Motor neuron (in vitro differentiated cells): ENCODE measurements at regions not wholly inside any gene's neighbourhood (a gene's known extent, or its start where the extent isn't known, plus 50 kb on each side); places are given as distances from the start of the nearest gene placed in this dataset.
A peak's percentile ranks its signal among the peaks of the same experiment; 100 is the strongest.

ENCODE experiments used
- ATAC-seq, 8 experiments: fragments of 200-7000 bp; cut with Tn5 transposase; replicated peaks in 6 of 8; 2 replicates each; pipeline ENCODE4 v1.8.0; 2021; ENCODE audit warnings: mild to moderate bottlenecking in 8 of 8, moderate library complexity in 8 of 8
- H3K27ac ChIP-seq, 2 donors: fragments of 250-450 bp; sonication (Bioruptor Pico); 2 replicates each; pipeline ENCODE4 v1.9.0; 2021; ENCODE audit warnings: antibody characterized with exemption in 2 of 2, mild to moderate bottlenecking in 2 of 2, moderate library complexity in 1 of 2
- H3K4me1 ChIP-seq, 2 donors: fragments of 250-450 bp; sonication (Bioruptor Pico); replicated peaks in 1 of 2; 2 replicates each; pipeline ENCODE4 v1.6.1; 2021; ENCODE audit warnings: antibody characterized with exemption in 2 of 2, mild to moderate bottlenecking in 2 of 2, moderate library complexity in 1 of 2
- H3K4me3 ChIP-seq, 5 donors: fragments of 250-450 bp; sonication (Bioruptor Pico); 2 replicates each; pipeline ENCODE4 v1.9.0; 2021; ENCODE audit warnings: antibody characterized with exemption in 5 of 5, mild to moderate bottlenecking in 5 of 5, moderate library complexity in 4 of 5
- WGBS, 10 experiments: fragments of 450-650 bp; shearing (Covaris generic); methylation state at CpG; one replicate each; pipeline ENCODE4 v1.0.0; 2022; 5-methylcytosine and 5-hydroxymethylcytosine counted together
- in situ Hi-C, 9 experiments: fragments of 400-800 bp; cut with MboI; loops; one replicate each; pipeline ENCODE4 v1.15.0; 2021; ENCODE audit warnings: low sequenced_read_pairs in 9 of 9, low pct_unique_long_range_greater_than_20kb in 2 of 9; ENCODE audit not compliant: unreplicated experiment in 9 of 9

DNA sequence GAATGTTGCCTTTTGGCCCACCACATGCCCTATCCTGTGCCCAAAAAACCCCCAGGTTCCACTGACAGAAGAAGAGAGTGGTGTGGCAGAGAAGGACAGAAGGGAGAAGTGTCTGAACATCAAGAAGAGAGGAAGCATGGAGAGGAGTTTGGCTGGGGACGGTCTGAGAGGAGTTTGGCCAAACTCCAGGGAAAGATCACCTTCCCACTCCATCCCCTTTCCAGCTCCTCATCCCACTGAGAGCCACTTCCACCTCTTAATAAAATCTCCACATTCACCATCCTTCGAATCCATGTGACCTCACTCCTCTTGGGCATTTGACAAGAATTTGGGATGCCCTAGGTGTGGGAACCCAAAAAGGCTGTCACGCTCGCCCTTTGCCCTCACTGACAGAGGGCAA lies 311.6 kb upstream of the GRM7 start:
- WGBS, 10 experiments, result 0 to 100% (median 66%) methylated on average over 1 to 3 of the region's 4 CpGs; no CpG with 5 or more reads in 4 of the 10 experiments
- Histone ChIP-seq H3K4me3 (no peak overlapping the region), H3K4me1 (no peaks in the 10 kb centered on the region), H3K27ac (no peak overlapping the region)
- in situ Hi-C loops, result no loop called here
- no peak for ATAC-seq

DNA sequence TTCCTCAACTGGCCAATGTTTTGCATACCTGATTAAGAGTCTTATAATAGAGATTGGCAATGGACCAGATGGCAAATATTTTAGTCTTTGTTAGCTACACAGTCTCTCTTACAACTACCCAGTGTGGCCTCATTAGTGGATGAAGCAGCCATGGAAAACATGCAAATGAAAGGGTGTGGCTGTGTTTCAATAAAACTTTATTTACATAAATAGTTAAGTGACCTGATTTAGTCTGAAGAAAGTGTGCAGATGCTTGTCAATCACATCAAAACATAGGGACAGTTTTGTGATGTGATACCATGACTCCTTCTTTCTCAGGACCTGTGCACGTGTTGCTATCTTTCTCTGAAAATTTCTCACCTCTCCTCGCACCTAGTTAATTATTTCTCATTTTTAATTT lies 309.8 kb upstream of the GRM7 start:
- H3K4me3 ChIP-seq, result no peak overlapping the region
- no peak for ATAC-seq
- H3K4me1 ChIP-seq, result no peaks in the 10 kb centered on the region
- no peak overlapping the region for H3K27ac ChIP-seq
- in situ Hi-C loops, result no loop called here
- WGBS, 10 experiments, result 0 to 100% (median 33%) methylated on average over 1 to 2 of the region's 2 CpGs; no CpG with 5 or more reads in 3 of the 10 experiments

DNA sequence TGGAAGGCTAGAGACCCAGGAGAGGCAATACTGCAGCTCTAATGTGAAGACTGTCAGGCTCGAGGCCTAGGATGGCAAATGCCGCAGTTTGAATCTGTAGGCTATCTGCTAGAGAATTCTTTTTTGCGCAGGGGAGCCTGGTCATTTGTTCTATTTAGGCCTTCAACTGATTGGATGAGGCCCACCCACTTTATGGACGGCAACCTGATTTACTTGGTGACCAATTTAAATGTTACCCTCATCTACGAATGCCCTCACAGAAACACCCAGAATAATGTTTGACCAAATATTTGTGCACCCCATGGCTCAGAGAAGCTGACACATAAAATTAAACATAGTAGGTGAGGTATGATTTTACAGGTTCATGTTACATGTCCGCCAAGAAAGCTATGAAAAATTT lies 300.7 kb upstream of the GRM7 start:
- Histone ChIP-seq H3K4me1 (no peaks in the 10 kb centered on the region), H3K4me3 (no peak overlapping the region), H3K27ac (no peak overlapping the region)
- in situ Hi-C loops, result no loop called here
- no peak for ATAC-seq
- 13 to 100% (median 50%) methylated on average over 1 to 6 of the region's 6 CpGs; no CpG with 5 or more reads in 1 of the 10 experiments for WGBS, 10 experiments

DNA sequence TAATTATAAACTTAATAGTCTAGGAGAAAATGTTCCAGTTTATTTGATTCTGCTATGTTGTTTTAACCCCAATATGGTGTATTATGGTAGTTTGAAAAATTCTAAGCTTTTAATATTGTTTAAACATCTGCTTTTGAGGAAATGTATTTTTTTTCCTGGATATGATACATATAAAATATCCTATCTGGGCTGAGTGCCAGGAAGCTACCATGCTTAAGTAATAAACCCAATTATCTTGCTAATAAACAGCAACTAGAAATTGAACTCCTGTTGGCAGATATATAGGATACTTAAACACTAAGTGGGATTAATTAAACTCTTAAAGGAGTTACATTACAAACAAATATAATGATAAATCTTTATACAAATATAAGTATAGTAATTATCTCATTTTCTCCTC lies 293.7 kb upstream of the GRM7 start:
- Histone ChIP-seq H3K4me1 (no peaks in the 10 kb centered on the region), H3K4me3 (no peak overlapping the region), H3K27ac (no peak overlapping the region)
- in situ Hi-C loops, result no loop called here
- no peak for ATAC-seq

DNA sequence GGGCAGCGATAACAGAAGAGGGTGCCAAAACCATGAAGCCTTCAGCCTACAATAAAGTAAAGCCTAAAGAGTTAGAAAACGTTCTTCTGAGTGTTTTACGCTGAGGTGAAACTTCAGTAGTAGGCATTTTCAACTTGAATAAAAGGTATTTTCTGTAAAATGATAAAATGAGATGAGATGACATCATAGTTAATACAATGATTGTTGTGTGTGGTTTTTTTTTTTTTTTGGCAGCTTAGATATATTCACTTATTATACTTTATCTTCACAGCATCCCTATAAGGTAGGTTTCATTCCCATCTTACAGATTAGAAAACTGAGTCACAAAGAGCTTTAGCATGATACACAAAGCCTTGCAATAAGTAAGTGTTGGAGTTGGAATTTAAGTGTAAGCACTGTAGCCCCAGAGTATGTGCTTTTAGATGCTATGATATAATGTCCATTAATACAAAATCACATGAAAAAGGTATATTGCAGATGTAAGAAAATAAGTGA lies 291.9 kb upstream of the GRM7 start:
- ATAC-seq, result no peak
- H3K4me1 ChIP-seq, result no peaks in the 10 kb centered on the region
- no peak overlapping the region for H3K4me3 ChIP-seq
- 13 to 100% (median 51%) methylated on average over 1 to 3 of the region's 3 CpGs for WGBS, 10 experiments
- in situ Hi-C loops, result no loop called here
- no peak overlapping the region for H3K27ac ChIP-seq

- ATAC-seq, result no peak
- WGBS, 10 experiments, result 0 to 100% (median 66%) methylated on average over 1 to 3 of the region's 3 CpGs
- H3K4me3 ChIP-seq, result no peak overlapping the region
- H3K4me1 ChIP-seq, result no peaks in the 10 kb centered on the region
- in situ Hi-C loops, result no loop called here
- H3K27ac ChIP-seq, result no peak overlapping the region
Measured at GRCh38 chr3:6571448-6571847, 289.5 kb upstream of the GRM7 start.

- ATAC-seq, result no peak
- in situ Hi-C loops, result no loop called here
- H3K4me1 ChIP-seq, result no peaks in the 10 kb centered on the region
Measured at GRCh38 chr3:6577584-6577983, 283.3 kb upstream of the GRM7 start.

GRCh38 chr3:6578526-6578925 lies 282.4 kb upstream of the GRM7 start:
- in situ Hi-C loops, result no loop called here
- ATAC-seq, result no peak
- 0 to 92% (median 53%) methylated on average over 1 of the region's 1 CpG; no CpG with 5 or more reads in 2 of the 10 experiments for WGBS, 10 experiments
- Histone ChIP-seq H3K4me3 (no peak overlapping the region), H3K27ac (no peak overlapping the region), H3K4me1 (no peaks in the 10 kb centered on the region)

More at GRCh38 chr3:6577584-6577983, 283.3 kb upstream of the GRM7 start:
- Histone ChIP-seq H3K4me3 (no peak overlapping the region), H3K27ac (no peak overlapping the region)

DNA sequence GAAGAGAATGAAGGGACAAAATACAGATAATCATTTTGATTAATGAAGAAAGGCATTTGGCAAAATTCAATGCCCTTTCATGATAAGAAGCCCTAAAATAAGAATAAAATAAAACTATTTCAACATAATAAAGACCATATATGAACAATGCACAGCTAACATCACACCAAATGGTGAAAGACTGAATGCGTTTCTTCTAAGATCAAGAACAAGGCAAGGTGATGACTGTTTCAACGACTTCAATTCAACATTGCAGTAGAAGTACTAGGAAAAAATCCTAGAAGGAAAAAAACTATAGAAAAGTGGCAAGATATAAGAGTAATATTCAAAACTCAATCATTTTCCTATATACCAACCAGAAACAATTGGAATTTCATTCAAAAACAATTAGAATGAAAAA lies 280.1 kb upstream of the GRM7 start:
- no peak for ATAC-seq
- in situ Hi-C loops, result no loop called here
- Histone ChIP-seq H3K4me3 (no peak overlapping the region), H3K4me1 (no peaks in the 10 kb centered on the region), H3K27ac (no peak overlapping the region)
- 0 to 86% (median 54%) methylated on average over 1 to 2 of the region's 2 CpGs for WGBS, 10 experiments

DNA sequence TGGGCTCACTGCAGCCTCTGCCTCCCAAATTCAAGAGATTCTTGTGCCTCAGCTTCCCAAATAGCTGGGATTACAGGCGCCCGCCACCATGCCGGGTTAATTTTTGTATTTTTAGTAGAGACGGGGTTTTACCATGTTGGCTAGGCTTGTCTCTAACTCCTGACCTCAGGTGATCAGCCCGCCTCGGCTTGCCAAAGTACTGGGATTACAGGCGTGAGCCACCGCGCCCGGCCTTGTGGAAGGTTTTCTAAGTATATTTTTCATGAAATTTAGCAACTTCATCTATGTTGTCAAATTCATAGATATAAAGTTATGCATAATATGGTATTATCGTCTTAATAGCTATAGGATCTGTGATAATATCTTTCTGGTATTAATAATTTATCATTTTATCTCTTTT lies 275.6 kb upstream of the GRM7 start:
- ATAC-seq, result no peak
- in situ Hi-C loops, result no loop called here
- Histone ChIP-seq H3K4me3 (no peak overlapping the region), H3K27ac (no peak overlapping the region), H3K4me1 (no peaks in the 10 kb centered on the region)
- 35 to 100% (median 80%) methylated on average over 1 to 11 of the region's 11 CpGs for WGBS, 10 experiments

GRCh38 chr3:6600237-6600636 lies 260.7 kb upstream of the GRM7 start:
- Histone ChIP-seq H3K27ac (no peak overlapping the region), H3K4me3 (no peak overlapping the region), H3K4me1 (peaks cover 0 to 4% of the 10 kb centered on the region in 2 donors)
- 0 to 100% (median 83%) methylated on average over 1 to 2 of the region's 2 CpGs for WGBS, 10 experiments
- no peak for ATAC-seq
- in situ Hi-C loops, result no loop called here

DNA sequence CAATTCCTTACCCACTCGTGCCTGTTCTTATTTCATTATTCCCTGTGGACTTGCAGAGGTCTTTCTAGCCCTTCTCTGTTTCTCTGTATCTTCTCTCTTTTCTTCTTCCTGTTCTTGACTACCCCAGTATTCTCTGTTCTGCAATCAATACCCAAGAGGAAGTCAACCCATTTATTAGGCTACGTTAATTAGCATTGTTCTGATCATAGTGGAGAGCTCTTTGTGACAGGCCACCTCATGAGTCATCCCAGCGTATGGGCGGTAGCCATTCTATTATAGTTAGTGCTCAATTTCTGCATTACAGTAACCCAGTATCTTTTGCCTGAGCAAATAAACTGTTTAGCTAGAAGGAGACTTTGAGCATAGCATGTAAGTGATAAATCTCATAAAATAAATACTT lies 259.5 kb upstream of the GRM7 start:
- no peak overlapping the region for H3K27ac ChIP-seq
- H3K4me3 ChIP-seq, result no peak overlapping the region
- 0 to 75% (median 49%) methylated on average over 2 to 4 of the region's 4 CpGs; no CpG with 5 or more reads in 2 of the 10 experiments for WGBS, 10 experiments
- in situ Hi-C loops, result no loop called here
- ATAC-seq, result peak in 4 of 8 experiments; percentile 40 to 77 (median 68)
- peaks cover 0 to 4% of the 10 kb centered on the region in 2 donors for H3K4me1 ChIP-seq

DNA sequence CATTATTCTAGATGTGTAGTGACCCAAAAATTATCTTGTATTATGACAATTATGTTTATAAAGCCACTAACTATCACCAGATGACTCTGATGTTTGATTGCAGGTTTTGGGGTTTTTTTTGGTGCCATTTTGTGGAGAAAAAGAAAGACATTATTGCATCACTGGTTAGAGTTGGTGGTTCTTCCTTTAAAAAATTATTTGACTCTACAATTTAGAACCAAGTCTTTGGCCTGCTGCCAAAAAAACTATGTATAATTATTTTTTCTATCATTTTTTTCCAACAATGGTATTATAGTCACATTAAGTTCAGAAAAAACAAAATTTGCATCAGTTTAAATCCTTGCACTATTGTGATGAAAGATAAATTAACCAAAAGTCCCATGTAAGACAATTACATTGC lies 258.6 kb upstream of the GRM7 start:
- H3K27ac ChIP-seq, result no peak overlapping the region
- in situ Hi-C loops, result no loop called here
- peaks cover 0 to 4% of the 10 kb centered on the region in 2 donors for H3K4me1 ChIP-seq
- ATAC-seq, result no peak
- no peak overlapping the region for H3K4me3 ChIP-seq

- H3K27ac ChIP-seq, result no peak overlapping the region
- WGBS, 10 experiments, result 0 to 80% (median 46%) methylated on average over 1 to 3 of the region's 3 CpGs
- peaks cover 0 to 4% of the 10 kb centered on the region in 2 donors for H3K4me1 ChIP-seq
- in situ Hi-C loops, result no loop called here
- H3K4me3 ChIP-seq, result no peak overlapping the region
- peak in 3 of 8 experiments; percentile 48 to 62 (median 48) for ATAC-seq
Measured at GRCh38 chr3:6605227-6605626, 255.7 kb upstream of the GRM7 start.
